Endothelial cell of umbilical vein (primary cell): ENCODE measurements at regions not wholly inside any gene's neighbourhood (a gene's known extent, or its start where the extent isn't known, plus 50 kb on each side); places are given as distances from the start of the nearest gene placed in this dataset.

Experiments used
- CTCF ChIP-seq, 2 donors: IDR thresholded peaks; 1 replicate in 1 of 2; 2 replicates in 1 of 2; pipeline ENCODE4 v1.5.1; 2011; ENCODE audit warnings: low read length in 2 of 2, mild to moderate bottlenecking in 2 of 2, moderate library complexity in 2 of 2, control low read depth in 1 of 2, inconsistent platforms in 1 of 2, low read depth in 1 of 2; ENCODE audit not compliant: insufficient read depth in 1 of 2; ENCODE audit errors: extremely low read depth in 1 of 2
- EZH2 ChIP-seq: IDR thresholded peaks from 2 replicates; pipeline ENCODE4 v1.6.1; 2012; ENCODE audit warnings: borderline replicate concordance, low read depth, mild to moderate bottlenecking, moderate library complexity, low read length, inconsistent platforms; ENCODE audit not compliant: severe bottlenecking
- FOS ChIP-seq: IDR thresholded peaks from 2 replicates; pipeline ENCODE4 v1.6.1; 2011; ENCODE audit warnings: mild to moderate bottlenecking, low read length, moderate library complexity, borderline replicate concordance; ENCODE audit not compliant: insufficient read depth
- JUN ChIP-seq: IDR thresholded peaks from 2 replicates; pipeline ENCODE4 v1.6.1; 2011; ENCODE audit warnings: borderline replicate concordance, low read depth; ENCODE audit not compliant: insufficient read length, insufficient read depth
- POLR2A ChIP-seq: IDR thresholded peaks from 2 replicates; pipeline ENCODE4 v1.6.1; 2012; ENCODE audit warnings: low read depth, mild to moderate bottlenecking, control low read depth, low read length

- no peak for TF ChIP-seq CTCF (IDR thresholded peaks at IDR 0.05; ENCODE audit: extremely low read depth in 1 of 2, insufficient read depth in 1 of 2, low read depth in 1 of 2, low read length in 2 of 2)
- no peak for TF ChIP-seq POLR2A
- no peak for TF ChIP-seq FOS
- TF ChIP-seq JUN: no peak
- no peak for TF ChIP-seq EZH2
Observed at GRCh38 chr6:120935016-120935415, 399.3 kb downstream of the TBC1D32 start.
